ENCODE measurements at regions not wholly inside any gene's neighbourhood (a gene's known extent, or its start where the extent isn't known, plus 50 kb on each side); places are given as distances from the start of the nearest gene placed in this dataset.

DNA sequence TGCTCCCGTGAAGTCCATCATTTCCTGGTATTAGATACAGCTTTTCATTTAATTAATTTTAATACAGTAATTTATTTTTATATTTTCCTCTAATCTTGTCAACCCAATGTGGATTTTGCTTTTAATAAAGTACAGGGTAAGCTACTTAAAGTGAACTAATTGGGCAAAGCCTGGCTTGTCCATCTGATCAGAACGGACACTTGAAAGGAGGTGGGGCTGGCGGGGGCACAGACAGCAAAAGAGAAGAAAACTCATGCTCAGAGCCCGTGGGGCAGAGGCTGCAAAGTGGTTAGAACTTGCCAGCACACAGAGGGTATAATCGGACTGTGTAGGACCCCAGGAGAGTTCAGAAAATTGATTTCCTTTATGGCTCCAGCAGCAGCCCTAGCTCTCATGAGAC lies 443.1 kb upstream of the MDFIC2 start:
- Histone ChIP-seq H3K27me3 (replicated peaks; ENCODE audit: control insufficient read depth, insufficient read depth, low read length) (no peaks in the 10 kb centered on the region), H3K4me1 (ENCODE audit: control insufficient read depth, insufficient read depth, low read length) (peaks cover 15% of the 10 kb centered on the region), H3K4me3 (ENCODE audit: low read length) (no peak overlapping the region), H3K36me3 (ENCODE audit: control insufficient read depth, insufficient read depth, low read length, severe bottlenecking) (no peaks in the 10 kb centered on the region), H3K9me3 (ENCODE audit: control insufficient read depth, low read length) (no peaks in the 10 kb centered on the region), H3K9ac (ENCODE audit: low read length) (no peak overlapping the region)
- DNase-seq (ENCODE audit: low read depth), result no peak

DNA sequence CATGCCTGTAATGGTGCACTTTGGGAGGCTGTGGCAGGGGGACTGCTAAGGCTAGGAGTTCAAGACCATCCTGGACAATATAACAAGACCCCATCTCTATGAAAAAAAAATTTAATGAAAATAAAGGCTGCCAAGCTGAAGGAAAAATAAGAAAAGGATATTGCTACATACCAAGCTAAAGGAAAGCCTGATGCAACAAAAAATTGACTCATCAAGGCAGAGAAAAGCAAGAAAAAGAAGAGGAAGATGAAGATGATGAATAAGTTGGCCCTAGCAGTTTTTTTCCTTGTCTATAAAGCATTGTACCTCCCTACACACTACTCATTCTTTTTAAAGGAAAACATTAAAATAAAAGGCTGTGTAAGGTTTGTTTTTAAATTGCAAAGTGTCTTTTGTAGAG lies 441.9 kb upstream of the MDFIC2 start:
- Histone ChIP-seq H3K36me3 (ENCODE audit: control insufficient read depth, insufficient read depth, low read length, severe bottlenecking) (no peaks in the 10 kb centered on the region), H3K9ac (ENCODE audit: low read length) (no peak overlapping the region), H3K9me3 (ENCODE audit: control insufficient read depth, low read length) (no peaks in the 10 kb centered on the region), H3K4me3 (ENCODE audit: low read length) (no peak overlapping the region), H3K4me1 (ENCODE audit: control insufficient read depth, insufficient read depth, low read length) (peaks cover 16% of the 10 kb centered on the region), H3K27me3 (replicated peaks; ENCODE audit: control insufficient read depth, insufficient read depth, low read length) (no peaks in the 10 kb centered on the region)
- DNase-seq (ENCODE audit: low read depth), result peak; percentile 42

DNA sequence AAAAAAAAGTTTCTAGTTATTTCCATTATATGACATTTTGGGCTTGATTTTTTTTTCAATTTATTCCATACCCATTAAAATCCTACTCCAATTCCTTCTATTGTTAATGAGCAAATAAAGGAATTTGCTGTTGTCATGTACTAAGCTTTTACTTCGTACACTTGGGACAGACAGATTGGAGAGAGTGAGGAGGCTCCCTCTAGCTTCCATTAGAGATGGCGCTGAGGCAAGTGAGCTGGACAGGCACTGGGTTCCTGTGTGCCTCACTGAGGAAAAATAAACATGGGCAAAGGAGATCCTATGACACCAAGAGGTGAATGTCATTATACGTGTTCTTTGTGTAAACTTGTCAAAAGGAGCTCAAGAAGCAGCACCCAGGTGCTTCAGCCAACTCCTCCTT lies 441.1 kb upstream of the MDFIC2 start:
- Histone ChIP-seq H3K4me3 (ENCODE audit: low read length) (no peak overlapping the region), H3K4me1 (ENCODE audit: control insufficient read depth, insufficient read depth, low read length) (peaks cover 21% of the 10 kb centered on the region), H3K27me3 (replicated peaks; ENCODE audit: control insufficient read depth, insufficient read depth, low read length) (no peaks in the 10 kb centered on the region), H3K36me3 (ENCODE audit: control insufficient read depth, insufficient read depth, low read length, severe bottlenecking) (no peaks in the 10 kb centered on the region), H3K9me3 (ENCODE audit: control insufficient read depth, low read length) (no peaks in the 10 kb centered on the region), H3K9ac (ENCODE audit: low read length) (no peak overlapping the region)
- DNase-seq (ENCODE audit: low read depth), result no peak

GRCh38 chr3:70752051-70752450 lies 439.6 kb upstream of the MDFIC2 start:
- Histone ChIP-seq H3K9me3 (ENCODE audit: control insufficient read depth, low read length) (no peaks in the 10 kb centered on the region), H3K4me3 (ENCODE audit: low read length) (no peak overlapping the region), H3K9ac (ENCODE audit: low read length) (no peak overlapping the region), H3K27me3 (replicated peaks; ENCODE audit: control insufficient read depth, insufficient read depth, low read length) (no peaks in the 10 kb centered on the region), H3K4me1 (ENCODE audit: control insufficient read depth, insufficient read depth, low read length) (peaks cover 21% of the 10 kb centered on the region), H3K36me3 (ENCODE audit: control insufficient read depth, insufficient read depth, low read length, severe bottlenecking) (no peaks in the 10 kb centered on the region)
- no peak for DNase-seq (ENCODE audit: low read depth)

GRCh38 chr3:70749122-70749521 lies 436.7 kb upstream of the MDFIC2 start:
- Histone ChIP-seq H3K36me3 (ENCODE audit: control insufficient read depth, insufficient read depth, low read length, severe bottlenecking) (no peaks in the 10 kb centered on the region), H3K27me3 (replicated peaks; ENCODE audit: control insufficient read depth, insufficient read depth, low read length) (no peaks in the 10 kb centered on the region), H3K4me1 (ENCODE audit: control insufficient read depth, insufficient read depth, low read length) (peaks cover 14% of the 10 kb centered on the region), H3K4me3 (ENCODE audit: low read length) (no peak overlapping the region), H3K9me3 (ENCODE audit: control insufficient read depth, low read length) (no peaks in the 10 kb centered on the region), H3K9ac (ENCODE audit: low read length) (no peak overlapping the region)
- DNase-seq (ENCODE audit: low read depth), result no peak

DNA sequence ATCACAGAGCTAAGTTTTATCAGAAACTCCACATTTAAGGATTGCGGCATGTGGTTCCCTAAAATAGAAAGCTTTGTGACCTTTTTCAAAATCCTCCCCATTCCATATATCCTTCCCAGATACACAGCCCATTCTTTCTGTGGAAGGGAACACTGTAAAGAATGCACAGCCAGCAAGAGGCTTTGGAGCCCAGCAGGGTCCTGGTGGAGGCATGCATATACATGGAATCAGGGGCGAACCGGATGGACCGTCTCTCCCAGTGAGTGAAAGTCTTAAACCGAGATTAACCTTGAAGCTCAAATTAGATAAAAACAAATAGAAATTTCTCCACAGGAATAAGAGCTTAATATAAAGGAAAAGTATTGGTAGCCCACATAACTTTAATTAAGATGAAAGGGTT lies 436.2 kb upstream of the MDFIC2 start:
- Histone ChIP-seq H3K4me1 (ENCODE audit: control insufficient read depth, insufficient read depth, low read length) (peaks cover 12% of the 10 kb centered on the region), H3K4me3 (ENCODE audit: low read length) (no peak overlapping the region), H3K36me3 (ENCODE audit: control insufficient read depth, insufficient read depth, low read length, severe bottlenecking) (no peaks in the 10 kb centered on the region)

DNA sequence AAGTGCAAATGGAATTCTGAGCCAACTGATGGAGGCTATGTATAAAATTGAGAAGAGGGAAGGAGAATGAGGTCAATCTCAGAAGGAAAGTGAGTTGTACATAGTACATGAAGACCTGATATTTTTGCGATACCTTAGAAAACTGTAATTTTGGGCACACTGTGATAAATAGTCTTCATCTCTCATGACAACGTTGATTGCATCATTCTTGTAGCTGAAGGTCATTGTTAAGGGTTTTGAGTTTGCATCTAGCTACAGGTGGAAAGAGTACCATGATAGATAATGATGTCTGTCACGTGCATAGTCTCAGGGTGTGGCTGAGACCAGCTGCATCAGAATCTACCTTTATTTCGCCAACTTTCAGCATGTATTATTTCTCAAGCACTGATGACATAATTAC lies 435.4 kb upstream of the MDFIC2 start:
- Histone ChIP-seq H3K4me3 (ENCODE audit: low read length) (no peak overlapping the region), H3K9ac (ENCODE audit: low read length) (no peak overlapping the region), H3K4me1 (ENCODE audit: control insufficient read depth, insufficient read depth, low read length) (peaks cover 12% of the 10 kb centered on the region), H3K36me3 (ENCODE audit: control insufficient read depth, insufficient read depth, low read length, severe bottlenecking) (no peaks in the 10 kb centered on the region), H3K27me3 (replicated peaks; ENCODE audit: control insufficient read depth, insufficient read depth, low read length) (no peaks in the 10 kb centered on the region), H3K9me3 (ENCODE audit: control insufficient read depth, low read length) (no peaks in the 10 kb centered on the region)
- no peak for DNase-seq (ENCODE audit: low read depth)

More for the DNA sequence above, 436.2 kb upstream of the MDFIC2 start:
- Histone ChIP-seq H3K9ac (ENCODE audit: low read length) (no peak overlapping the region), H3K9me3 (ENCODE audit: control insufficient read depth, low read length) (no peaks in the 10 kb centered on the region), H3K27me3 (replicated peaks; ENCODE audit: control insufficient read depth, insufficient read depth, low read length) (no peaks in the 10 kb centered on the region)
- no peak for DNase-seq (ENCODE audit: low read depth)

DNA sequence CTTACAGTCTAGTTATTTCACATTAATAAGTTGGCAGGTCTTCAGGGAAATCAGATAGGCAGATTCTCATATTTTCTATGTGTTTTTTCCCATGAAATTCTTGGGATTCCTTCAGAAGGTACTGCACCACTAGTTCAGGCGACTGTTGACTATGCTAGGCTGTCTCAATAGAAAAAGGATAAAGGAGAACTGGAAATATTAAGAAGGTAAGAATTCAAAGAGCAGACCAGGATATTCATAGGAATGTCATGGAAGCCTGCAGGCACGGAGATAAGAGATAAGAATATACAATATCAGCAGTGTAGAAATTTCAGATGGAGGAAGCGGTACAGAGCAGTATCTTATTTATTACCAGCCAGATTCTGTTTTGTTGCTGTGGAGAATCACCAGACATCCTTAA lies 432.1 kb upstream of the MDFIC2 start:
- no peak for DNase-seq (ENCODE audit: low read depth)
- Histone ChIP-seq H3K9me3 (ENCODE audit: control insufficient read depth, low read length) (no peaks in the 10 kb centered on the region), H3K36me3 (ENCODE audit: control insufficient read depth, insufficient read depth, low read length, severe bottlenecking) (no peaks in the 10 kb centered on the region), H3K4me3 (ENCODE audit: low read length) (no peak overlapping the region), H3K9ac (ENCODE audit: low read length) (no peak overlapping the region), H3K4me1 (ENCODE audit: control insufficient read depth, insufficient read depth, low read length) (peaks cover 6% of the 10 kb centered on the region), H3K27me3 (replicated peaks; ENCODE audit: control insufficient read depth, insufficient read depth, low read length) (no peaks in the 10 kb centered on the region)

DNA sequence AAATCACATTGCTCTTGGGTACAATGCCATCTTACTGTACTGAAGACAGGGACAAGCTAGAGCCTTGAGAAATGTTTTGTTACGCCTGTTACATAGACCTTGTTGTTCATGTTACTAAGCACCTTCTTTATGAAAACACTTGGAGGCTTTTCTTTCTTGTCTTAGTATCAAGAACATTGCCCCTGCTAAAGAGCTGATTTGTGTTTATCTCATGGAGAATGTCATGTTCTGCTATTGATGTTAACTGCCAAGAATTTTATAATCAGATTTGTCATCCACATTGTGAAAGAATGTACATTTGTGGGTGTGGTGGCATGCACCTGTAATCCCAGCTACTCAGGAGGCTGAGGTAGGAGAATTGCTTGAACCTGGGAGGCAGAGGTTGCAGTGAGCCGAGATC lies 431.3 kb upstream of the MDFIC2 start:
- no peak for DNase-seq (ENCODE audit: low read depth)
- Histone ChIP-seq H3K4me1 (ENCODE audit: control insufficient read depth, insufficient read depth, low read length) (no peaks in the 10 kb centered on the region), H3K4me3 (ENCODE audit: low read length) (no peak overlapping the region), H3K9me3 (ENCODE audit: control insufficient read depth, low read length) (no peaks in the 10 kb centered on the region), H3K9ac (ENCODE audit: low read length) (no peak overlapping the region), H3K36me3 (ENCODE audit: control insufficient read depth, insufficient read depth, low read length, severe bottlenecking) (no peaks in the 10 kb centered on the region), H3K27me3 (replicated peaks; ENCODE audit: control insufficient read depth, insufficient read depth, low read length) (no peaks in the 10 kb centered on the region)

DNA sequence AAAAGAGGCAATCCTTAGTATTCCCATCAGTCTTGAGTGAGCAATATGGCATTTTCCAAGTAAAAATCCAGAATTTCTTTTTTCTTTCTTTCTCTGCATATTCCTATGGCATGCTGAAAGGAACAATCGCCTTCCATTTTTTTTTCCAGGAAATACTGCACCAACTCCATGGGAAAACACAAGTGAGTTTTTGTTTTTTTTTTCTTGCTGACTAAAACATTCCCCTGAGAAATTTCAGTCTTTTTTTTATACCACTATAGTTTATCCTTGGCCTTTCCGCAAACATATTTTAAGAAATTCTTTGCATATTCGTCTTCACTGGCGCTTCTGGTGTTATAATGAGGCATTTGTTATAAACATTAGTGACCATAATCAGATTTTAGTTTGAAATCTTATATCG lies 429.6 kb upstream of the MDFIC2 start:
- Histone ChIP-seq H3K36me3 (ENCODE audit: control insufficient read depth, insufficient read depth, low read length, severe bottlenecking) (no peaks in the 10 kb centered on the region), H3K4me1 (ENCODE audit: control insufficient read depth, insufficient read depth, low read length) (no peaks in the 10 kb centered on the region), H3K4me3 (ENCODE audit: low read length) (no peak overlapping the region), H3K9me3 (ENCODE audit: control insufficient read depth, low read length) (no peaks in the 10 kb centered on the region), H3K27me3 (replicated peaks; ENCODE audit: control insufficient read depth, insufficient read depth, low read length) (no peaks in the 10 kb centered on the region), H3K9ac (ENCODE audit: low read length) (no peak overlapping the region)
- no peak for DNase-seq (ENCODE audit: low read depth)

DNA sequence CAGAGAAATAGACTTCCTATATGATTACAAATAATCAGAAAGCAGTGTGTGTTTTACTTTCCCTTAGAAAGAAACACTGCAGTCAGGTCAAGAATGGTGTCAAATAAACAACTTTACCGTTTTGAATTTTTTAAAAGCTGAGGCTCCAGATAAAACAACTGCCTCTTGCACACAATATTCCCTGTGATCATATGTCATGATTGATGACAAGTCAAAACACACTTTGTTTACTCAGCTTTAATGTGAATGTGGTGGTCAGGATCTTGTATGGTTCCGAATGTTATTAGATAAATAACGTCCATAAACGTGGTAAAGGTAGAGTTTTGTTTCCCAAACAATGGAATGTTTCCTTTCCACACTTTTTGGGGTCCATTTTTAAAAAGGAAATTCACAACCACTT lies 428.4 kb upstream of the MDFIC2 start:
- no peaks in the 10 kb centered on the region for H3K9me3 ChIP-seq (ENCODE audit: control insufficient read depth, low read length)
- H3K36me3 ChIP-seq (ENCODE audit: control insufficient read depth, insufficient read depth, low read length, severe bottlenecking), result no peaks in the 10 kb centered on the region
- no peak overlapping the region for H3K9ac ChIP-seq (ENCODE audit: low read length)
- no peak overlapping the region for H3K4me3 ChIP-seq (ENCODE audit: low read length)
- no peak for DNase-seq (ENCODE audit: low read depth)
- peaks cover 6% of the 10 kb centered on the region for H3K4me1 ChIP-seq (ENCODE audit: control insufficient read depth, insufficient read depth, low read length)
- no peaks in the 10 kb centered on the region for H3K27me3 ChIP-seq (replicated peaks; ENCODE audit: control insufficient read depth, insufficient read depth, low read length)

- no peak overlapping the region for H3K4me3 ChIP-seq (ENCODE audit: low read length)
Measured at GRCh38 chr3:70740071-70740470, 427.6 kb upstream of the MDFIC2 start.

More at GRCh38 chr3:70740071-70740470, 427.6 kb upstream of the MDFIC2 start:
- no peak overlapping the region for H3K9ac ChIP-seq (ENCODE audit: low read length)
- DNase-seq (ENCODE audit: low read depth), result no peak
- H3K27me3 ChIP-seq (replicated peaks; ENCODE audit: control insufficient read depth, insufficient read depth, low read length), result no peaks in the 10 kb centered on the region
- no peaks in the 10 kb centered on the region for H3K9me3 ChIP-seq (ENCODE audit: control insufficient read depth, low read length)
- no peaks in the 10 kb centered on the region for H3K36me3 ChIP-seq (ENCODE audit: control insufficient read depth, insufficient read depth, low read length, severe bottlenecking)
- peaks cover 10% of the 10 kb centered on the region for H3K4me1 ChIP-seq (ENCODE audit: control insufficient read depth, insufficient read depth, low read length)

Data from adipocyte (in vitro differentiated cells).